ENCODE measurements at regions not wholly inside any gene's neighbourhood (a gene's known extent, or its start where the extent isn't known, plus 50 kb on each side); places are given as distances from the start of the nearest gene placed in this dataset.
"Not testable (repeated sequence)": the region's sequence is repeated elsewhere in the genome, so short reads cannot be mapped to it uniquely, and the experiment has no call there.

DNA sequence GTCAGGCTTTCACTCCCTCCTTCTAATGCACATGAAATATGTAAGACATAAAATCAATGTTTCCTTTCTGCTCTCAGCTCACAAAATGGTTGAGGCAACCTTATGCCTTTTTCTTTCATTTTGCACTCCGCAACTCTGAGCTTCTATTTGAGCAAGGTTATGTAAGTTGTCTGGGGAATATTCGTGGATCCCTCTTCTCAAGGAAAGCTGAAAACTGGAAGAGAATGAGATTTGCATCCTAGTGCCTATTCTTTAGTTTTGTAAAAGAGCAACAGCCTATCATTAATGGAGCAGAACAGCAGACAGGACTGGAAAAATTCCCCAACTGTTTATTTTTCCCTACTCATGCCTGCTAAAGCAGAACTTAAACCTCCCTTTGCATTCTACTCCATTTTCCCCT lies 141.7 kb downstream of the FAM76B start:
- no peak for DNase-seq (ENCODE audit: low read depth)

GRCh38 chr11:95647355-95647754 lies 142.2 kb downstream of the FAM76B start:
- no peak for DNase-seq (ENCODE audit: low read depth)

GRCh38 chr11:95641495-95641894 lies 148.1 kb downstream of the FAM76B start:
- DNase-seq (ENCODE audit: low read depth): no peak

DNA sequence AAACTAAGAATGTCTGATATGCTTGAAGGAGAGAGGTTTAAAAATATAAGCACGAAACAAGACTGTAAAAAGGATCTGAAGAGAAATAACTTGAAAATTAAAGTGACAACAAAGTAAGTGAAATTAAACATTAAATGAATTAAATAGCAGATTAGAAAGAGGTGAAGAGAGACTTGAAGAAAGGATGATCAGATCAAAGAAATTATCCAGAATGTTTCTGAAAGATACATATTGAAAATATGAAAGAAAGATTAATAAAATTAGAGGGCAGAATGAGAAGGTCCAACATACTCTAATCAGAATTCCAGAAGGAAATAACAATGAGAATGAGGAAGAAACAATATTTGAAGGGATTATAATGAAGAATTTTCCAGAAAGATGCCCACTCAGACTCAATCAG lies 151.1 kb downstream of the FAM76B start:
- no peak for DNase-seq (ENCODE audit: low read depth)

DNA sequence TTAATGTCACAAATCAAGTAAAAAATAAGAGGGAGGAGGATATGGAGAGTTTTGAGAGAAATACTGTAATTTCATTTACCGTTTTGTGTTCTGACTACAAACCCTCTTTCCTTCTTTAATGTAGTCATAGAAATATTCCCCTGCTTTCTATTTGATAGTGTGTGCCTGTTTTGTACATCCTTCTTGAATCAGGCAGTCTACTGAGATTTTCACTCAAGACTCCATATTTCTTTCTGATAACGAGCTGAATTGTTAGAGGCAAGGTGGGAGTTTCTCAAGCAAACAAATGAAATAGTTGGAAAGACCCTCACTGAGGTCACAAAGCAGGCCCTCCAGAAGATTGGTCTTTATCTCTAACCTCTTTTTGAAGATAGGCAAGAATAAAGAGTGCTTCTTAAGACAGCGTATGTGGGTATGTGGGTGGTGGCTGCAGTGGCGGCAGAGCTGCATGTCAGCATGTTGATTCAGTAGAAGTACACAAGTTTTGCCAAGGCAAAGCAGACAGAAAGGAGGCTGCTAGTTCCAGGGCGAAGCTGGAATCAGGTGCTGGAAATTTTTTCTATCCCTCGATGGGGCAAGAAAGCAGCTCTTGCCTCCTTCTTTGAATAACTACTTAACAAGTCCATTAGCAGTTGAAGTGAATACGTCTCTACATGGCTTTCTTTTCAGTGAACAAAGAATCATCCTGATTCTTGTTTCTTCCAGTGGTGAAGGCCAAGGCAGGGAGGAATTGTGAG lies 164.2 kb downstream of the FAM76B start:
- no peak for DNase-seq (ENCODE audit: low read depth)

- no peak for DNase-seq (ENCODE audit: low read depth)
Measured at GRCh38 chr11:95616256-95616804, 173.3 kb downstream of the FAM76B start.

DNA sequence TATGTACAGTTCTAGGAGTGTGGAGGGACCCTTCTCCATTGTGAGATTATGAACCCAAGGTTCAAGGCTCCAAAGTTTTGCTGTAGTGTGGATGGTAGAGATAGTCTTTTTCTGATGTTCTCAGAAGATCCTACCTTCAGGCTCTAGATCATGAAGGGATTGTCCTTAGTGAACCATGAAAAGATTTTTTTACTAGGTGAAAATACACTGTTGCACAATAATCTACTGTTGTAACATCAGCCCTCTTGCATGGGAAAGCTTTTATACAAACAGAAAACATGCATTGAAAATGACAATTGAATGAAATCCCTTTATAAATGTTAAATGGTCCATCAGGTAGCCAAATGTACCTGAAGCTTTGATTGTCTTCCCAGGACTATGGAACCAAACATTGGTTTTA lies 177.8 kb downstream of the FAM76B start:
- no peak for DNase-seq (ENCODE audit: low read depth)

DNA sequence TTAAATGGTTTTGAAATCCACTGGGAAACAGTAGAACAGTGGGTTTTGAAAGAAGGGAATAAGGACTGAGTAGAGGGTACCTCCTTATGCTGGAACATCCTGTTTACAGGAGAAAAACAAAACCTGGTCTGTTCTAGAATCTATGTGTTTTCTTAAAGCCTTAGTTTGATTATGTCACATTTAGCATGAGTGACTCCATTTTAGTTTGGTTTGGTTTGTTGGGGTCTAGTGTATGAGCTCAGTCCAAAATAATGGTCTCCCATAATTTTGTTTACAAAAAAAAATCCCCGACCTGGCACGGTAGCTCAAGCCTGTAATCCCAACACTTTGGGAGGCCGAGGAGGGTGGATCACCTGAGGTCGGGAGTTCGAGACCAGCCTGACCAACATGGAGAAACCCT lies 179.4 kb downstream of the FAM76B start:
- DNase-seq (ENCODE audit: low read depth): not testable (repeated sequence)

DNA sequence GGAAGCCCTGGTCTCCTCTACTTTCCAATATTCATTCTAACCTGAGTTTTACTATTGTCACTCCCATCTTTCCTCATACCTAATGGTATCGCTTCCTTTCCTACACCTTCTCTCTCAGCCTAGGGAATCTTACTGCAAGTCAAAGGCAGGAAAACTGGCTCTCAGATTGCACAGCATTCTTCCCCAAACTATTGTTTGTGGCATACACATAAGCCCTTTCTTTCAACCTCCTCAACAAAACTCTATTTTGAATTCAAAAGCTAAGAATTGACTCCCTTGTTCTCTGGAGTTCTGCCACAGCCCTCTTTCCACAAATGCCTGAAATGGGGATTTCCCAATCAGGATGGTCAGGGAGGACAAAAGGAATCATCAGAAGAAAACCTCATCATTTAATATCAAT lies 181.5 kb downstream of the FAM76B start:
- DNase-seq (ENCODE audit: low read depth): no peak

GRCh38 chr11:95606824-95607223 lies 182.8 kb downstream of the FAM76B start:
- DNase-seq (ENCODE audit: low read depth): no peak

DNA sequence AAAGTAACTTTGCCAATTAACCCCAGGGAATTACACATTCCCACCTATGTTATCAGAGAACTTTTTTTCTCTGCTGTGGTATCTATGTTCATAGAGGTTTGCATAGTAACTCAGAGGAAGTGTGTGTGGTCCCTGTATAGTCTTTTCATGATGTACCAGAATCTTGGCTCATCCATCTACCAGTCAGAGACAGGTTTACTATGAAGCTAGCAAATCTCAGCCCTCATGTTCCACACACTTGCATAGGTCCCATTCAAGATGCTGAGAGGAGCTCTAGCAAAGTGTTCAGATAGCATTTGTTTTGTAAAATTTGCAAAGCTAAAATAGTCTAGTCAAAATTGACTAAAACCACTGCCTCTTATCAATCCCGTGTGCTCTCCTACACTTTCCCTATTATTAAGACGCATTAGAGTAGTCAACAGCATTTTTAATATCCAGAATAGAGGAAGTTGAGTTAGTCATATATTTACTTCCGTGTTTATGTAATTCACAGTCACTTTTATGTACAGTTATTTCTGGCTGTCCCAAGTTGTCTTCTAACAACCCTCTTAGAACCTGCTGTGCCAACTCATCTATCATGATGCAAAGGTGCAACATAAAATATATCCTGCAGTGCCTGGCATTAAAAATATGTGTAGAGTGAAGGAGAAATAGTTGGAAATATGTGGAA lies 184.2 kb downstream of the FAM76B start:
- DNase-seq (ENCODE audit: low read depth): no peak

DNA sequence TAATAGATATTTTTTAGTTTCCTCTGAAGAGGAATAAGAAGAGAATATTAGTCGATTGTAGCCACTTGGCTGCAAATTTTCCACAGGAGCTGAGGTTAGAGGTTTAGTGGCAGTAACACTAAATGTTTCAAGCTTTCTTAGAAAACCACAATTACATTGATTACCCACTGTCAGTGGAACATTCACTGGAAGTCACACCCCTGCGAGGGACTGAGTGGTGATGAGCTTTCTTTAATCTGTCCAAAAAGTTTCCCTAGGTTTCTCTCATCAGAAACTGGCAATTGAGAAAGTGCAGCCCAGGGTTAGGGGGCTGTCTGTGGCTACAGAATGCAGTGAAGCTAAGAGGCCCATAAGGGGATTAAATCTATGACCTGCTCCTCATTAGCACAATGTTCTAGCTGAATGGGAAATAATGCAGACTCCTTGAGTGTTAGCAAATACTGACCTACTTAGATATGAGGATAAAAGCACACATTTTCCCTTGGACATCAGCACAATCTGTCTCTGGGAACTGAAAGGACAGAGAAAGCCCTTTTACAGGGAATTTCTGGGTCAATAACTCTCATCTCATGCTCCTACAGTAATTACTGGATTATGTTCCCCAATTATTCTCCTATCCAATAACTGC lies 189.5 kb downstream of the FAM76B start:
- no peak for DNase-seq (ENCODE audit: low read depth)

DNA sequence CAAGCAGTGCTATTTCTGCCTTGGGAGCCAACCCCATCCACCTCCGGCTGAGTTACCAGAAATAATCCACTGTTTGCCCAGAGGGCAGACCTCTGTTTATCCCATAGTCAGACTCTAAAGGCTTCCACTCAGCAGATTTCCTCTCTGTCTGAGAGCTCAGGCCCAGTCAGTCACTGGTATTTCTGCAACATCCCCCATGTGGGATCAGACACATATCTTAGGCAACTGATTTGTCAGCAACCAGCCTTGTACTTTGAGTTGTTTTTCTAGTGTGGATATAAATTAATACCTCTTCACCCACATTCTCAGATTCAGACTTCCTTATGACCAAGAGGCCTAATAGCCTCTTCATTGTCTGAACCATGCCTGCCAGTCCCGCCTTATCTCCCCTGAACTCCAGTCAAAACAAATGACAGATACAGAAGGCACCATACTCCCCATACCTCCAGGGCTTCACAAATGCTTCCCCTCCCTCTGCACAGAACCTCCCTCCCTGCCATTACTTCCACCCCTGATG lies 193.6 kb downstream of the FAM76B start:
- no peak for DNase-seq (ENCODE audit: low read depth)

DNA sequence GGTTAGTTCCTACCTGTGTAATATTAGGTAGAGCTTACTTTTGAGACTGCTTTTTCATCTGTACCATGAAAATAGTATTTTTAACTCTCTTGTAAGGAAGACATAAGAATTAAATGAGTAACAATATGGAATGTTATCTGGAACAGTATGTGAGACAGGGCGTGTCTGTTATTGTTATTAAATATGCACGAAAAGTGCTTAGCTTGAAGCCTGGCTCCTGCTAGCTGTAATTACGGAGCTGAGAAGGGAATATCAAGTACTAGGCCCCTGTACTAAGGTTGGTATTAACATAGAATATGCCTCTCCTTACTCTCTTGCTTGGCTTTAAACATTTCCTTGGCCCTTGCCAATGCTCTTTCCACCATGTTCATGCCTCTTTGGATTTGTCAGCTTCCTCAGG lies 194.0 kb downstream of the FAM76B start:
- DNase-seq (ENCODE audit: low read depth): no peak

GRCh38 chr11:95593111-95593510 lies 196.5 kb downstream of the FAM76B start:
- DNase-seq (ENCODE audit: low read depth): no peak

DNA sequence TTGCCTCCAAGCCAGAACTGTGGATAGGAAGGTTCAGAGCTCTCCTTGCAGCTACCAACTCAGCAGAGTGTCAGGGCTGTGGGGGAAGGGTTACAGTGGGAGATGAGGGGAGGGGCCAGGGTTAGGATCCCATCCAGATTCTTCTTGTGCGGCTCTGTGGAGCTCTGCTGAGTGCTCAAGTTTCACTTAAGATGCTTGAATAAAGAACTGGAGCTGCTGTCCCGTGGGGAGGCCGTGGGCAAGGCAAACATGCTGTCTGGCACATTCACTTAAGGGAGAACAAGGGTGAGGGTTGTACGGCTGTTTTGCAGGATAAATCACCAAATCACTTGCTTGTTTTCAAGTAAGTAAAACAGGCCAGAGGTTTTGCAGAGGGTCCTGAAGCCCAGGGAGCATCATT lies 197.1 kb downstream of the FAM76B start:
- DNase-seq (ENCODE audit: low read depth): no peak

- DNase-seq (ENCODE audit: low read depth): no peak
Measured at GRCh38 chr11:95589893-95590612, 199.5 kb downstream of the FAM76B start.

DNA sequence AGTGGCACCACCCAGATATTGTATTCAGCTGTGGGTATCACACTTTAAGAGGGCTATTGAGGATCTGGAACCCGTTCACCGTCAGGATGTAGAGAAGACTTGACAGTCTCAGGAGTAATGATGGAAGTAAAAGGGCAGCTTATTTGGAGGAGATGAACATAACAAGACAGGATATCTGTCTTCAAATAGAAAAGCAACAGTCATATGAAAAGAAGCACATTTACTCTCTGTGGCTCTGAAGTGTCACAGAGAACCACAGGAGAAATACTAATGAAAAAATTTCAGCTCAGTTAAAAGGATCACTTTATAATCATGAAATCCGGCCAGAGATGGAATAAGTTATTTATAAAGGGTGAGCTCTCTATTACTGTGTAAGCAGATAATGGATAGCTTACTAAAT lies 200.8 kb downstream of the FAM76B start:
- DNase-seq (ENCODE audit: low read depth): no peak

DNA sequence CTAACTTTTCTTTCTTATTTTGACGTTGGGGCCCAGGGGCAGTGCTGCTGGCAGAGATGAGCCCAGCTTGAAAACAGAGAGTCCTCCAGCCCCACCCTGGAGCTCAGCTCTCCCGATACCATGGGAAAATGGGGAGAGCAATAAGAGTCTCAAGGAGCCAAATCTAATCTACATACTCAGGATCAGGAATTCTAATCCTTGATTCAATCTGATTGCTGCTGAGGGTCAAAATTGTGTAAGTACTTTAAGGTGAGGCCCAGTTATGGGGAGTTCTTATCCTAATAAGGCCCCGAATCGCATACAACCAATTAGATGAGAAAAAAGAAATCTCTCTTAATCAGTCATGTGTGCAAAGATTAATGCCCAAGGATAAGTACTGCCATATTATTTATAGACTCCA lies 202.9 kb downstream of the FAM76B start:
- no peak for DNase-seq (ENCODE audit: low read depth)

GRCh38 chr11:95586155-95586554 lies 203.4 kb downstream of the FAM76B start:
- no peak for DNase-seq (ENCODE audit: low read depth)

DNA sequence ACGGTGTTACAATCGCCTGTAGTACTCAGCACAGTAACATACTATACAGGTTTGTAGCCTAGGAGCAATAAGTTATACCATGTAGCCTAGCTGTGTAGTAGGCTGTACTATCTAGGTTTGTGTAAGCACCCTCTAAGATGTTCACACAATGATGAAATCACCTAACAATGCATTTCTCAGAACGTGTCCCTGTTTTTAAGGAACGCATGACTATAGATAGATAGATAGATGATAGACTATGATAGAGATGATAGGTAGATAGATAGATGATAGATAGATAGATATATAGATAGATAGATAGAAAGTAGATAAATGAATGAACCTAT lies 203.9 kb downstream of the FAM76B start:
- no peak for DNase-seq (ENCODE audit: low read depth)

- DNase-seq (ENCODE audit: low read depth): no peak
Measured at GRCh38 chr11:95585069-95585751, 204.4 kb downstream of the FAM76B start.
